ENCODE measurements at regions not wholly inside any gene's neighbourhood (a gene's known extent, or its start where the extent isn't known, plus 50 kb on each side); places are given as distances from the start of the nearest gene placed in this dataset.

- H3K4me3 ChIP-seq (ENCODE audit: low read length): no peak overlapping the region
- TF ChIP-seq ZNF274 (IDR thresholded peaks at IDR 0.05; ENCODE audit: low read depth, low read length): no peak
Observed at GRCh38 chr17:71963351-71963750, 157.5 kb upstream of the SOX9 start.

DNA sequence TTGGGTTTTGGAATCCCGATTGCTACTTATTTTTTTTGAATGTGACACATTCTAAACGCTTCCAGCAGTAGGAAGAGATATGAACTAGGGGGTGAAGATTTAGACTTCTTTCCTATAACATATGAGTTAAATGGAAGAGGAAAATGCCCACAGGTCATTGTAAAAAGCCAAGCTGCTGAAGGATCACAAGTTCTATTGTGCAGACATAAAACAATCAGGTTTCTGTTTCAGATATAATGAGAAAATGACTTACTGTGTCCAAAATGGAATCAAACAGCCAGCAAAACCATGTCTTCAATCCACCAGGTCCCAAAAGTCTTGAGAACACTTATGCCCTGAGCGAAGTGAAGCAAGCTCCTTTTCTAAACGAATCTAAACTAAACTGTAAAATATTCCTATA lies 157.0 kb upstream of the SOX9 start:
- no peak for TF ChIP-seq ZNF274 (IDR thresholded peaks at IDR 0.05; ENCODE audit: low read depth, low read length)
- no peak overlapping the region for H3K4me3 ChIP-seq (ENCODE audit: low read length)

DNA sequence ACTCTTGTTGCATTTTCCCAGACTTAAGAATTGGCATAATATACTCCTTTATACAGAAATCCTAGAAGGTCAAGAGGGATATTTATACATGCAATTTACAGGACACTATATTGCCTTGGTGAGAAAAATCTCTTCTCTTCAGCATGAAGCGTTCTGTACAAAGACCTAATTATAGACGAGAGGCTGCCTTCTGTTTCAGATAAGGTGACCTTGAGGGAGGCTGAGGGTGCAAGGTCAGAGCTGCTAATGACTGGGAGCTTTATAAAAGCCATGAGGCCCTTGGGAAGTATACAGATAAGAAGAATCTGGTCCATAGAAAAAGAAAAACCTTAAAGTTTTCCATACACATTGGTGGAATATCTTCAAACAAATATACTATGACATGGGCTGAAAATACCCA lies 156.3 kb upstream of the SOX9 start:
- H3K4me3 ChIP-seq (ENCODE audit: low read length): no peak overlapping the region
- TF ChIP-seq ZNF274 (IDR thresholded peaks at IDR 0.05; ENCODE audit: low read depth, low read length): no peak

DNA sequence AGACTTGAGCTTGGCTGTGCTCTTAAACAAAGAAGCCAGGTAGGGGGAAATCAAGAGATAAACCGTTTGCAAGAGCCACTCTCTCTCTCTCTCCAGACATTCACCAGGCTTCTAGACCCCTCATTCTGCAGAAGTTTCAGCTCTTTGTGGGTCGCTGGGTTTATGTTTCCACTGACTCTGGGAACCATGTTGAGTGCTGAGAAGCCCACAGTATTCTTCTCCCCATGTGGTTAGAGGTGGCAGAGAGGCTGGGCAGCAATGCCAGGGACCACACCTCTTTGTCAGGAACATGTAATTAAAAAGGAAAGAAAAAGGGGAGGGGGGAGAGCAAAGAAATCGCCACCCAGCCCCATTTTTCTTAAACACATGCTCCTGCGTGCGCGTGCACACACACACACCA lies 154.8 kb upstream of the SOX9 start:
- H3K4me3 ChIP-seq (ENCODE audit: low read length): no peak overlapping the region
- TF ChIP-seq ZNF274 (IDR thresholded peaks at IDR 0.05; ENCODE audit: low read depth, low read length): no peak

DNA sequence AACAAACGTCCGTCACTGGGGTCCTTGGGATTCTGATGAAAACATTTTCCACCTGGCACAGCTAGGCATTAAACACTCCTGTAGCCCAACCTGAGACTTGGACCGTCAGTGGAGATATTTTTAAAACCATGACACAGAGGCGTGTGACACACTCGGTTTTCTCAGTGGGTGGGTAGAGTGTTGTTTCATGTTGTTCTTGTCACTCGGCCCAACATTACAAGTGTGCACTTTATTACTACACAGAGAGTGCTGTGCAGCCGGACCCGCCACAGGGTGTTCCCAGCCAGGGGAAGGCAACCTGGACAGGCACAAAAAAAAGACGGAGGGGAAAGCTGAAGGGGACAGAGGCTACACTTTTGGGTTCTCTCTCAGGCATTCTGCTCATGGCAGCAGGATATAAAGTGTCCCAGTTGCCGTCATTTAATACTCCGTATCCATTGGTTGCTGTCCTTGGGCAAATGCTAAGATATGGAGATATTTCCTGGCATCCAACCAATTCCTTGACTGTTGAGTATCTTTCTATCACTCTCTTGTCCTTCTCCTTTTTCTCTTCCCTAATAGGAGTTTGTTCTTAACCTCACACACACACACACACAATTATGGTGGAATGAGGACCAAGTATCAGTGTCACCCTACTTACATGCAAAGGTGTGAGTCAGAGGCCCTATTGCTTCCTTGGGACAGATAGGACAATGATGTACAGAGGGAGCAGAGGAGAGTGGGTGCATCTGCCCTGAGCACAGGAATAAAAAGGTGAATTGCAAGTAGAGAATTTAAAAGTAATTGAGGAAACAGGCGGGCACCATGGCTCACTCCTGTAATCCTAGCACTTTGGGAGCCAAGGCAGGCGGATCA lies 154.1 kb upstream of the SOX9 start:
- TF ChIP-seq ZNF274 (IDR thresholded peaks at IDR 0.05; ENCODE audit: low read depth, low read length): no peak
- no peak overlapping the region for H3K4me3 ChIP-seq (ENCODE audit: low read length)

DNA sequence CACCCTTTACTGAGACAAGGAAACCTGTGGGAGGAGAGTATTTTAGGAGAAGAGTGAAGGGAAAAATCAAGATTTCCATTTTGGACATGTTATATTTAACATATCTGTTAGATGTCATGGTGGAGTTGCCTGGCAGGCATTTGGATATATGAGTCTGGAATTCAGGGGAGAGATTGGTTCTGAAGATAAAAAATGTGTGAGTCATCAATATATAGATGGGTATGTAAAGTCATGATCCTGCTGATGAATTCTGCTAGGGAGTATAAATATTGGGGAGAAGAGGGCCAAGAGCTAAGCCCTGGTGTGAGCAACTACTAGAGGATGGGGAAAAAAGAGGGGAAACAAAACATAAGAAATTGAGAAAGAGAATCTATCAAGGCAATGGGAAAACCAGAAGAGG lies 151.3 kb upstream of the SOX9 start:
- no peak for TF ChIP-seq ZNF274 (IDR thresholded peaks at IDR 0.05; ENCODE audit: low read depth, low read length)
- no peak overlapping the region for H3K4me3 ChIP-seq (ENCODE audit: low read length)

DNA sequence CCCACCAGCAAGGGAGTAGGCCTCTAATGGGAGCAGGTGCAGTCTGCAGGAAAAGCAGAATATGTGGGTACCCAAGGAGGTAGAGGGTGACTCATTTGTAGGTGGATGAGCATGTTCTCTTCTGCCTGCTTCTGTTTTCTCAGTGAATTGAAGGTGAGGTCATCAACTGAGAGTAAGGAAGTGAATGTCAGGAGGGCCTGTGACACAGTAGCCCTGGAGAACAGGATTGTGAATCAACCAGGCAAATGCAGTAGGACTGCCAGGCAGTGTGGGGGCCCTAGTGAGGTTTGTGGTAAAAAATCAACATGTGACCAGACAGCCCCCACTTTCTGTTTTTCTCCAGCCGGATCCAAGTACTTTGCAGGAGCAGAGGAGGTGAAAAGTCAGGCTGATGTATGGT lies 150.5 kb upstream of the SOX9 start:
- H3K4me3 ChIP-seq (ENCODE audit: low read length): no peak overlapping the region

GRCh38 chr17:71974051-71974450 lies 146.8 kb upstream of the SOX9 start:
- no peak overlapping the region for H3K4me3 ChIP-seq (ENCODE audit: low read length)
- TF ChIP-seq ZNF274 (IDR thresholded peaks at IDR 0.05; ENCODE audit: low read depth, low read length): no peak

More for the DNA sequence above, 150.5 kb upstream of the SOX9 start:
- no peak for TF ChIP-seq ZNF274 (IDR thresholded peaks at IDR 0.05; ENCODE audit: low read depth, low read length)

DNA sequence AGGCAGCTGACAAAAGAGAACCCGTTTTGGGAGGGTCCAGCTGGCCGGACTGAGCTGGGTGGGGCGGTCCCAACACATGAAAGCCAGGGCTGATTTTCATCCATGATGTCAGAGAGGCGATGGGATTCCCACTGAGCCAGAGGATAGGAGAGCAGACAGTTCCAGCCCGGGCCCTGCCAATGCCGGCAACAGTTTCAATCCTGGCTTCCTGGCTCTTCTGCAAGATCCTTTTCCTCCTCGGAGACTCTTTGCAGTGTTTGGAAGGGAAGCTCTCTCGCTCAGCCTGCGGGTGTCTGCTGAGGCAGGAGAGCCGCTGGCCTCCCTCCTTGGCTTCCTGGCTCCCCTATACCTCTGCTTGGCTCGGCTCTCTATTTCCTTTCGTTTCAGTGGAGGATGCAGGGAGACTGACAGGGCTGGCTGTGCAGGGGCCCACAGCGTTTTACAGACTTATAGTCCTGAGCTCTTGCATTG lies 145.5 kb upstream of the SOX9 start:
- no peak for TF ChIP-seq ZNF274 (IDR thresholded peaks at IDR 0.05; ENCODE audit: low read depth, low read length)
- no peak overlapping the region for H3K4me3 ChIP-seq (ENCODE audit: low read length)

- H3K4me3 ChIP-seq (ENCODE audit: low read length): no peak overlapping the region
- TF ChIP-seq ZNF274 (IDR thresholded peaks at IDR 0.05; ENCODE audit: low read depth, low read length): no peak
Observed at GRCh38 chr17:71976011-71976649, 144.7 kb upstream of the SOX9 start.

DNA sequence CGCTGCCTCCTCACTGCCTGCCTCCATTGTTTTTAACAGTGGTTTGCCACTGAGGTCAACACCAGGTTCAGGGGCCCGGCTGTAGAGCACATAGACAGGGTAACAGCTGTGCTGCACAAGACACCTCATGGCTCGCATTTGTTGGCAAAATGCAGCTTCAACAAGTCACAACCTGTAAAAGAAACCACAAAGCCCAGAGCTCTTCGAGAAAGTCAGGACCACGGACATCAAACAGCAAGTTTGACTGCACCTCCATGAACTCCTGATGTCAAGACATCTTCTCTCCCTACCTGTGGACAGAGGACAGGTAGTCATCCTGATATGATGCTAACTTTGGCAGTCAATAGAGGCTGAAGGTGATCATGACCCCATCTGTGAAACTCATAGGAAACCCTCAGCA lies 142.4 kb upstream of the SOX9 start:
- H3K4me3 ChIP-seq (ENCODE audit: low read length): no peak overlapping the region
- TF ChIP-seq ZNF274 (IDR thresholded peaks at IDR 0.05; ENCODE audit: low read depth, low read length): no peak

DNA sequence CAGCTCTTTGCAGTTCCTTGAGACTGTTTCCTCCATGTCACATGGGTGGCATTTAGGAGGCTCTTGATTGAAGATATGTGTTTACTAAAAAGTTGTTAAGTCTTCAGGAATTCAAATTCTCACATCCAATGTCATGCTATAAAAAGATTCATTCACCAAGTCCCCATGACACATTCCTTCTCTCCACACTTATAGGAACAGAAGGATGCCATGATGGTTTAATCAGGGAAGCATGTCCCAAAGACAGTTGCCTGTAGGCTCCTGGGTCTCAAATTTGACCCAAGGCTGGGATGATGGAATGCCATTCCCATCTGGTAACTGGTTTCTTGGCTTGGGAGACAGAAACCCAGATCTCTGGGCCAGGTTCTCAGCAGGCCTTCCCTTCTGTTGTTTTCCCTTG lies 140.6 kb upstream of the SOX9 start:
- TF ChIP-seq ZNF274 (IDR thresholded peaks at IDR 0.05; ENCODE audit: low read depth, low read length): no peak
- no peak overlapping the region for H3K4me3 ChIP-seq (ENCODE audit: low read length)

GRCh38 chr17:71983828-71984227 lies 137.0 kb upstream of the SOX9 start:
- no peak overlapping the region for H3K4me3 ChIP-seq (ENCODE audit: low read length)
- TF ChIP-seq ZNF274 (IDR thresholded peaks at IDR 0.05; ENCODE audit: low read depth, low read length): no peak

DNA sequence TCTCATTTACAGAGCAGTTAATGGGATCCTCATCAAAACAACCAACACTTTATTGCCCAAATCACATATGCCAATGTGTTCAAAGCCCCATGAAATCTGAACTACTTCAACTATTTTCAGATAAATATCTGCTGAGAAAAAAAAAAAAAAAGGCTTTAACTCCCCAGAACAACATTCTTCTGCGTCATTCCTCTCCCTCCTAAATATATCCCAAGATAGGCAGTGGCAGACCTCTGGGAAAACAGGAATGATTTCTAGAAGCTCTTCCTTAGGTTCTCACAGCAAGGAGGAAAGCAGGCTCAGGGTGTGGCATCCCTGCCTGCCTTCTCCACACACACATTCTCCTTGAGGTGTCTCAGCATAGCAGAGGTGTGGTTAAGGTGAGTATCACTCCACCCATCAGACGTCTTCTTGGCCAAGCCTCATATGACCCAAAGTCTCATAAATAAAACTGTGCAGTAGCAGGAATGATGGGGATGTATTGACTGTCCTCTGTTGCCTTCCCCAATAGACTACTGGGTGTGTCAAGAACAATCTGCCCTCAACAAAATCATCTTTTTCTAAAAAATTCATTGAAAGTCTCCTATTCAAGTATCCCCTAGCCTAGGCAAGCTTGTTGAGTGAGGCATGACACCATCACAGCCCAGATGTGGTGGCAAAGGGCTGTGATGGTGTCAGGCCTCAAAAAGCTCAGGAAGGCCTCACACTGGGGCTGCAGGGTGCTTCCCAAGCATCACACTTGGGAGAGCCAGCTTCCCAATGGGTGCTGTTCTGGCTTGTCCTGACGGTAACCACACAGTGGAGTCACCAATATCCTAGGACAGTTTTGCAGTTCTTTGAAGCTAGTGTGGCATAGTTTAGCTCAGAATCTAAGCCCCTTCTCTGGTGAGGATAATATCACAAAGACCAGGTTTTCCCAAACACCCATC lies 135.4 kb upstream of the SOX9 start:
- no peak for TF ChIP-seq ZNF274 (IDR thresholded peaks at IDR 0.05; ENCODE audit: low read depth, low read length)

More for the DNA sequence above, 135.4 kb upstream of the SOX9 start:
- H3K4me3 ChIP-seq (ENCODE audit: low read length): no peak overlapping the region

Data from GM08714 (cell line).